Testis (tissue), 2 donors: ENCODE measurements at regions not wholly inside any gene's neighbourhood (a gene's known extent, or its start where the extent isn't known, plus 50 kb on each side); places are given as distances from the start of the nearest gene placed in this dataset.
"Not testable (repeated sequence)": the region's sequence is repeated elsewhere in the genome, so short reads cannot be mapped to it uniquely, and the experiment has no call there.

Experiments
- CTCF ChIP-seq, 3 experiments: fragments of 450-650 bp in 2 of 3; fragments of 200-600 bp in 1 of 3; sonication (generic) in 1 of 3; IDR thresholded peaks; one replicate each; pipeline ENCODE4 v1.5.1; 2016 to 2019; ENCODE audit warnings: antibody characterized with exemption in 3 of 3, mild to moderate bottlenecking in 2 of 3, moderate library complexity in 1 of 3
- POLR2A ChIP-seq: fragments of 450-650 bp; IDR thresholded peaks from one replicate; pipeline ENCODE4 v1.6.1; 2017; ENCODE audit warnings: antibody characterized with exemption, mild to moderate bottlenecking, moderate library complexity

DNA sequence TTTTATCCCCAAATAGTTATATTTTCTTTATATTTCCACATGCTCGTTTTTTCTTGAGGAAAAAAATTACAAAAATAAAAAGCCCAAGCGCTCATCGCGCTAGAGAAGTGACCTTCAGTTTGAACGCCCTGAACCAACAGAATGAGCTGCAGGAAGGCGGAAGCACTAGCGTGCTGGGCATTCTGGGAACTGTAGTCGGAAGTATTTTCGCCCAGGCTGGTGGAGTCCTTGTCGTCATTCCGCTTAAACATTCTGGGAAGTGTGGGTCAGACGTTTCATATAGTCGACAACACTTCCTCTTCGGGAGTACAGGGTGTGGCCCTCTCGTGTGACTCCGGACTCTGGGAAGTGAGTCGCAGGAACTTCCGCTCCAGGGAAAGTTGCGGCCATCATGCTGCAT is 692.4 kb upstream of the DEFB115 start:
- not testable (repeated sequence) for TF ChIP-seq CTCF (IDR thresholded peaks at IDR 0.05); POLR2A
